ENCODE measurements at regions not wholly inside any gene's neighbourhood (a gene's known extent, or its start where the extent isn't known, plus 50 kb on each side); places are given as distances from the start of the nearest gene placed in this dataset.
"Not testable (repeated sequence)": the region's sequence is repeated elsewhere in the genome, so short reads cannot be mapped to it uniquely, and the experiment has no call there.

DNA sequence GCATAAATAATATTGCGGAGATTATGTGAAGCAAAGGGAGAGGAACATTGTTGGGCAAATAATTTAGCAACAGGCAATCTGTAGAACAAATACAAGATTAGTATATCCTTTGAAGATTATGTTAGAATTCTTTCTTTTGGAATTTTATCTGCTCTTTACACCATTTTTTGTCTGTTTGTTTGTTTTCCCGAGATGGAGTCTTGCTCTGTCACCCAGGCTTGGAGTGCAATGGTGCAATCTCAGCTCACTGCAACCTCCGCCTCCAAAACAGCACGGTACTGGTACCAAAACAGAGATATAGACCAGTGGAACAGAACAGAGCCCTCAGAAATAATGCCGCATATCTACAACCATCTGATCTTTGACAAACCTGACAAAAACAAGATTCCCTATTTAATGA, 250.3 kb downstream of the FSIP2 start:
- TF ChIP-seq, protein P1, sequence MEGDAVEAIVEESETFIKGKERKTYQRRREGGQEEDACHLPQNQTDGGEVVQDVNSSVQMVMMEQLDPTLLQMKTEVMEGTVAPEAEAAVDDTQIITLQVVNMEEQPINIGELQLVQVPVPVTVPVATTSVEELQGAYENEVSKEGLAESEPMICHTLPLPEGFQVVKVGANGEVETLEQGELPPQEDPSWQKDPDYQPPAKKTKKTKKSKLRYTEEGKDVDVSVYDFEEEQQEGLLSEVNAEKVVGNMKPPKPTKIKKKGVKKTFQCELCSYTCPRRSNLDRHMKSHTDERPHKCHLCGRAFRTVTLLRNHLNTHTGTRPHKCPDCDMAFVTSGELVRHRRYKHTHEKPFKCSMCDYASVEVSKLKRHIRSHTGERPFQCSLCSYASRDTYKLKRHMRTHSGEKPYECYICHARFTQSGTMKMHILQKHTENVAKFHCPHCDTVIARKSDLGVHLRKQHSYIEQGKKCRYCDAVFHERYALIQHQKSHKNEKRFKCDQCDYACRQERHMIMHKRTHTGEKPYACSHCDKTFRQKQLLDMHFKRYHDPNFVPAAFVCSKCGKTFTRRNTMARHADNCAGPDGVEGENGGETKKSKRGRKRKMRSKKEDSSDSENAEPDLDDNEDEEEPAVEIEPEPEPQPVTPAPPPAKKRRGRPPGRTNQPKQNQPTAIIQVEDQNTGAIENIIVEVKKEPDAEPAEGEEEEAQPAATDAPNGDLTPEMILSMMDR (IDR thresholded peaks at IDR 0.05), result not testable (repeated sequence)
- not testable (repeated sequence) for TF ChIP-seq POLR2A (IDR thresholded peaks at IDR 0.05)
